H9 (cell line): ENCODE measurements at regions not wholly inside any gene's neighbourhood (a gene's known extent, or its start where the extent isn't known, plus 50 kb on each side); places are given as distances from the start of the nearest gene placed in this dataset.

Experiments
- DNase-seq: peaks from one replicate; pipeline ENCODE4 v3.0.0-alpha.2; 2017
- H2AFZ ChIP-seq: one replicate; pipeline ENCODE4 v1.6.1; 2013; ENCODE audit warnings: mild to moderate bottlenecking, low read length, control low read depth, moderate library complexity
- H2AK5ac ChIP-seq: 2 replicates; pipeline ENCODE4 v1.6.1; 2013; ENCODE audit warnings: low read length, control low read depth, mixed read lengths; ENCODE audit not compliant: insufficient read length
- H2BK120ac ChIP-seq: one replicate; pipeline ENCODE4 v1.6.1; 2013; ENCODE audit warnings: low read depth, mild to moderate bottlenecking, low read length, control low read depth, inconsistent platforms; ENCODE audit not compliant: poor library complexity, severe bottlenecking
- H2BK12ac ChIP-seq: 2 replicates; pipeline ENCODE4 v1.6.1; 2013; ENCODE audit warnings: low read length, control low read depth, mixed read lengths, low read depth; ENCODE audit not compliant: insufficient read length
- H2BK15ac ChIP-seq: 2 replicates; pipeline ENCODE4 v1.6.1; 2013; ENCODE audit warnings: low read depth, low read length, control low read depth
- H2BK20ac ChIP-seq: one replicate; pipeline ENCODE4 v1.6.1; 2013; ENCODE audit warnings: low read depth, mild to moderate bottlenecking, low read length, control low read depth, inconsistent platforms; ENCODE audit not compliant: poor library complexity, severe bottlenecking
- H2BK5ac ChIP-seq: 2 replicates; pipeline ENCODE4 v1.6.1; 2013; ENCODE audit warnings: low read length, control low read depth, mixed read lengths; ENCODE audit not compliant: insufficient read length
- H3K14ac ChIP-seq: 2 replicates; pipeline ENCODE4 v1.6.1; 2013; ENCODE audit warnings: low read length, control low read depth; ENCODE audit not compliant: insufficient read depth
- H3K18ac ChIP-seq: 2 replicates; pipeline ENCODE4 v1.6.1; 2013; ENCODE audit warnings: low read depth, mild to moderate bottlenecking, mixed read lengths, low read length, control low read depth; ENCODE audit not compliant: insufficient read length
- H3K23ac ChIP-seq: 2 replicates; pipeline ENCODE4 v1.6.1; 2013; ENCODE audit warnings: low read length, control low read depth, mixed read lengths, low read depth; ENCODE audit not compliant: insufficient read length
- H3K23me2 ChIP-seq: 2 replicates; pipeline ENCODE4 v1.6.1; 2013; ENCODE audit warnings: low read depth, mild to moderate bottlenecking, mixed read lengths, low read length, control low read depth; ENCODE audit not compliant: insufficient read length, poor library complexity, severe bottlenecking
- H3K27ac ChIP-seq: 2 replicates; pipeline ENCODE4 v1.5.1; 2013; ENCODE audit warnings: low read length, control low read depth, mixed read lengths, low read depth; ENCODE audit not compliant: insufficient read length
- H3K27me3 ChIP-seq: 2 replicates; pipeline ENCODE4 v1.6.1; 2013; ENCODE audit warnings: low read length, control low read depth, inconsistent platforms; ENCODE audit not compliant: insufficient read depth
- H3K4ac ChIP-seq: 2 replicates; pipeline ENCODE4 v1.6.1; 2013; ENCODE audit warnings: low read depth, mild to moderate bottlenecking, control low read depth, inconsistent platforms, low read length, moderate library complexity
- H3K4me1 ChIP-seq: 2 replicates; pipeline ENCODE4 v1.6.1; 2013; ENCODE audit warnings: low read length, control low read depth, inconsistent platforms; ENCODE audit not compliant: insufficient read depth
- H3K4me2 ChIP-seq: 2 replicates; pipeline ENCODE4 v1.6.1; 2013; ENCODE audit warnings: low read length, control low read depth, mixed read lengths; ENCODE audit not compliant: insufficient read length, insufficient read depth
- H3K56ac ChIP-seq: 2 replicates; pipeline ENCODE4 v1.6.1; 2013; ENCODE audit warnings: low read depth, mild to moderate bottlenecking, mixed read lengths, low read length, control low read depth; ENCODE audit not compliant: insufficient read length
- H3K79me1 ChIP-seq: 2 replicates; pipeline ENCODE4 v1.6.1; 2013; ENCODE audit warnings: low read depth, mild to moderate bottlenecking, moderate library complexity, low read length, control low read depth, inconsistent platforms; ENCODE audit not compliant: insufficient read depth, poor library complexity, severe bottlenecking
- H3K79me2 ChIP-seq: 2 replicates; pipeline ENCODE4 v1.6.1; 2013; ENCODE audit warnings: low read length, control low read depth, inconsistent platforms; ENCODE audit not compliant: insufficient read depth
- H3K9ac ChIP-seq: 2 replicates; pipeline ENCODE4 v1.6.1; 2013; ENCODE audit warnings: low read length, control low read depth, mixed read lengths; ENCODE audit not compliant: insufficient read length; ENCODE audit errors: extremely low read depth
- H3K9me3 ChIP-seq: one replicate; pipeline ENCODE4 v1.6.1; 2013; ENCODE audit warnings: low read depth, low read length, inconsistent platforms; ENCODE audit not compliant: control insufficient read depth
- H3T11ph ChIP-seq: one replicate; pipeline ENCODE4 v1.6.1; 2013; ENCODE audit warnings: mild to moderate bottlenecking, low read length, control low read depth, inconsistent platforms
- H4K20me1 ChIP-seq: one replicate; pipeline ENCODE4 v1.6.1; 2013; ENCODE audit not compliant: control insufficient read depth, insufficient read length, insufficient read depth
- H4K5ac ChIP-seq: 2 replicates; pipeline ENCODE4 v1.6.1; 2013; ENCODE audit warnings: low read depth, mild to moderate bottlenecking, mixed read lengths, low read length, control low read depth; ENCODE audit not compliant: insufficient read length
- H4K8ac ChIP-seq: replicated peaks from 2 replicates; pipeline ENCODE4 v1.6.1; 2013; ENCODE audit warnings: low read length, control low read depth, mixed read lengths, low read depth; ENCODE audit not compliant: insufficient read length
- H4K91ac ChIP-seq: 2 replicates; pipeline ENCODE4 v1.6.1; 2013; ENCODE audit warnings: low read depth, mild to moderate bottlenecking, moderate library complexity, mixed read lengths, low read length, control low read depth; ENCODE audit not compliant: insufficient read length
- H3K27ac Mint-ChIP-seq, 3 experiments: 2 replicates in 2 of 3; 3 replicates in 1 of 3; pipeline ENCODE4 v1.8.0; 2020 to 2021; ENCODE audit warnings: mixed read lengths in 3 of 3, mild to moderate bottlenecking in 1 of 3, moderate library complexity in 1 of 3
- H3K27me3 Mint-ChIP-seq: 2 replicates; pipeline ENCODE4 v1.8.0; 2021; ENCODE audit warnings: low read depth, mild to moderate bottlenecking, moderate library complexity, mixed read lengths
- H3K36me3 Mint-ChIP-seq, 3 experiments: 2 replicates in 2 of 3; 3 replicates in 1 of 3; pipeline ENCODE4 v1.8.0; 2020 to 2021; ENCODE audit warnings: low read depth in 3 of 3, mixed read lengths in 3 of 3; ENCODE audit not compliant: insufficient read depth in 1 of 3
- H3K4me1 Mint-ChIP-seq, 2 experiments: 2 replicates each; pipeline ENCODE4 v1.8.0; 2020; ENCODE audit warnings: mixed read lengths in 2 of 2
- H3K4me3 Mint-ChIP-seq, 2 experiments: 2 replicates in 1 of 2; 3 replicates in 1 of 2; pipeline ENCODE4 v1.8.0; 2020 to 2021; ENCODE audit warnings: mild to moderate bottlenecking in 2 of 2, mixed read lengths in 2 of 2, moderate library complexity in 1 of 2
- H3K9me3 Mint-ChIP-seq, 2 experiments: 2 replicates in 1 of 2; 3 replicates in 1 of 2; pipeline ENCODE4 v1.8.0; 2020; ENCODE audit warnings: mild to moderate bottlenecking in 2 of 2, mixed read lengths in 2 of 2, moderate library complexity in 1 of 2
- WGBS: extraction: QIAGEN DNeasy Blood & Tissue Kit; methylation state at CpG from one replicate; pipeline ENCODE4 v1.1.7; 2013; ENCODE audit warnings: missing lambda C conversion rate, low lambda C conversion rate, mixed read lengths; ENCODE audit not compliant: insufficient read length; ENCODE audit errors: extremely low coverage; 5-methylcytosine and 5-hydroxymethylcytosine counted together
- TF ChIP-seq, protein P1 (sequence below): fragments of 200-600 bp; sonication (generic); conservative IDR thresholded peaks from 3 replicates; pipeline ENCODE4 v1.8.0; 2021; ENCODE audit warnings: antibody characterized with exemption, mild to moderate bottlenecking

GRCh38 chr13:19305434-19305833 is 123.8 kb upstream of the TUBA3C start:
- Histone ChIP-seq H4K5ac (no peak overlapping the region), H3K14ac (no peak overlapping the region), H3K23ac (no peak overlapping the region), H3K27ac (no peak overlapping the region), H4K8ac (no peak overlapping the region), H3K79me1 (no peaks in the 10 kb centered on the region), H3K79me2 (no peaks in the 10 kb centered on the region), H4K91ac (no peak overlapping the region), H2AK5ac (no peak overlapping the region), H2BK12ac (no peak overlapping the region), H2BK120ac (no peak overlapping the region), H3T11ph (no peak overlapping the region), H3K9ac (no peak overlapping the region), H2BK5ac (no peak overlapping the region), H2AFZ (no peak overlapping the region), H3K4ac (no peak overlapping the region), H3K56ac (no peak overlapping the region), H3K27me3 (no peaks in the 10 kb centered on the region), H2BK20ac (no peak overlapping the region), H3K18ac (no peak overlapping the region), H4K20me1 (no peaks in the 10 kb centered on the region), H3K4me2 (no peak overlapping the region), H3K23me2 (no peaks in the 10 kb centered on the region), H3K4me1 (no peaks in the 10 kb centered on the region), H3K9me3 (peaks cover 62% of the 10 kb centered on the region), H2BK15ac (no peak overlapping the region)
- H3K36me3 Mint-ChIP-seq, result peaks cover 0 to 29% (median 7%) of the 10 kb centered on the region in 3 experiments; a peak in 4 of 7 replicates
- DNase-seq, result no peak
- no CpG with 5 or more reads among the region's 17 CpGs for WGBS
- H3K4me3 Mint-ChIP-seq, result no peak overlapping the region
- TF ChIP-seq, protein P1, sequence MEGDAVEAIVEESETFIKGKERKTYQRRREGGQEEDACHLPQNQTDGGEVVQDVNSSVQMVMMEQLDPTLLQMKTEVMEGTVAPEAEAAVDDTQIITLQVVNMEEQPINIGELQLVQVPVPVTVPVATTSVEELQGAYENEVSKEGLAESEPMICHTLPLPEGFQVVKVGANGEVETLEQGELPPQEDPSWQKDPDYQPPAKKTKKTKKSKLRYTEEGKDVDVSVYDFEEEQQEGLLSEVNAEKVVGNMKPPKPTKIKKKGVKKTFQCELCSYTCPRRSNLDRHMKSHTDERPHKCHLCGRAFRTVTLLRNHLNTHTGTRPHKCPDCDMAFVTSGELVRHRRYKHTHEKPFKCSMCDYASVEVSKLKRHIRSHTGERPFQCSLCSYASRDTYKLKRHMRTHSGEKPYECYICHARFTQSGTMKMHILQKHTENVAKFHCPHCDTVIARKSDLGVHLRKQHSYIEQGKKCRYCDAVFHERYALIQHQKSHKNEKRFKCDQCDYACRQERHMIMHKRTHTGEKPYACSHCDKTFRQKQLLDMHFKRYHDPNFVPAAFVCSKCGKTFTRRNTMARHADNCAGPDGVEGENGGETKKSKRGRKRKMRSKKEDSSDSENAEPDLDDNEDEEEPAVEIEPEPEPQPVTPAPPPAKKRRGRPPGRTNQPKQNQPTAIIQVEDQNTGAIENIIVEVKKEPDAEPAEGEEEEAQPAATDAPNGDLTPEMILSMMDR, result no peak
- H3K27me3 Mint-ChIP-seq, result peaks cover 3% of the 10 kb centered on the region; the same call in 1 of the 2 replicates
- H3K9me3 Mint-ChIP-seq, result peaks cover 82 to 89% of the 10 kb centered on the region in 2 experiments
- no peaks in the 10 kb centered on the region for H3K4me1 Mint-ChIP-seq
- H3K27ac Mint-ChIP-seq, result no peak overlapping the region
